Thoracic aorta (tissue), 2 donors: ENCODE measurements at regions not wholly inside any gene's neighbourhood (a gene's known extent, or its start where the extent isn't known, plus 50 kb on each side); places are given as distances from the start of the nearest gene placed in this dataset.

Source experiments
- ATAC-seq: fragments of 150-250 bp; one replicate; pipeline ENCODE4 v1.8.0; 2017; ENCODE audit warnings: low read depth; ENCODE audit not compliant: insufficient number of reproducible peaks, low FRiP score
- DNase-seq: peaks from one replicate; pipeline ENCODE4 v3.0.0-alpha.2; 2020; ENCODE audit warnings: low spot score
- H3K27ac ChIP-seq, 2 donors: fragments of 200-600 bp; sonication (generic); 1 replicate in 1 of 2; 2 replicates in 1 of 2; pipeline ENCODE4 v1.5.1; 2016; ENCODE audit warnings: mild to moderate bottlenecking in 2 of 2, moderate library complexity in 2 of 2
- H3K27me3 ChIP-seq: fragments of 200-600 bp; sonication (generic); replicated peaks from 2 replicates; pipeline ENCODE4 v1.6.0; 2016; ENCODE audit warnings: mild to moderate bottlenecking; ENCODE audit not compliant: insufficient read depth
- H3K36me3 ChIP-seq: fragments of 200-600 bp; sonication (generic); one replicate; pipeline ENCODE4 v1.5.1; 2016
- H3K4me1 ChIP-seq, 2 donors: fragments of 200-600 bp; sonication (generic); 1 replicate in 1 of 2; 2 replicates in 1 of 2; pipeline versions ENCODE4 v1.5.1 to v1.6.0; 2016; ENCODE audit warnings: low read depth in 2 of 2, mild to moderate bottlenecking in 1 of 2; ENCODE audit not compliant: control insufficient read depth in 1 of 2
- H3K4me3 ChIP-seq: fragments of 200-600 bp; sonication (generic); 2 replicates; pipeline ENCODE4 v1.5.1; 2016; ENCODE audit warnings: mild to moderate bottlenecking
- H3K9me3 ChIP-seq: fragments of 200-600 bp; sonication (generic); 2 replicates; pipeline ENCODE4 v1.5.1; 2016
- TF ChIP-seq, protein P1 (sequence below): fragments of 200-600 bp; sonication (generic); IDR thresholded peaks from one replicate; pipeline ENCODE4 v1.5.1; 2019; ENCODE audit warnings: antibody characterized with exemption

DNA sequence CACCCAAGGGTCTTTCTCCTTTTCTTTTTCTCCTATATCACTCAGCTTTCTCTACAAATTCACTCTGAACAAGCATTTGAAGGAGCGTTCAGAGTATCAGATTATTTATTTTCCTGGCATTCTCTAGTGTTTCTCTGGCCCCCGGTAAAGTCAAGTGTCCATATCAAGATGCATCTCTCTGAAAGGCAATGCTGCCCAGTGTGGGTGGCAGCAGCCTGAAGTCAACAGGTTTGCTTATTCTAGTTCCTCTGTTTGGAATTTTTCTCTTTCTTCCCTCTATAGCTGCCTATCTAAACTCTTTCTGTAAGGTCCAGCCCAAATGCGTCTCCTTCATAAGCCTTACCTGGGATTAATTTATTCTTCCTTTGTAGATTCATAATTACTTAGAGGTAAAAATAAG is 526.2 kb upstream of the TNP1 start:
- Histone ChIP-seq H3K36me3 (no peaks in the 10 kb centered on the region), H3K9me3 (no peaks in the 10 kb centered on the region), H3K27ac (no peak overlapping the region), H3K4me1 (peaks cover 4 to 31% of the 10 kb centered on the region in 2 donors), H3K27me3 (no peaks in the 10 kb centered on the region), H3K4me3 (no peak overlapping the region)
- DNase-seq (no peak), ATAC-seq (no peak)
- TF ChIP-seq, protein P1, sequence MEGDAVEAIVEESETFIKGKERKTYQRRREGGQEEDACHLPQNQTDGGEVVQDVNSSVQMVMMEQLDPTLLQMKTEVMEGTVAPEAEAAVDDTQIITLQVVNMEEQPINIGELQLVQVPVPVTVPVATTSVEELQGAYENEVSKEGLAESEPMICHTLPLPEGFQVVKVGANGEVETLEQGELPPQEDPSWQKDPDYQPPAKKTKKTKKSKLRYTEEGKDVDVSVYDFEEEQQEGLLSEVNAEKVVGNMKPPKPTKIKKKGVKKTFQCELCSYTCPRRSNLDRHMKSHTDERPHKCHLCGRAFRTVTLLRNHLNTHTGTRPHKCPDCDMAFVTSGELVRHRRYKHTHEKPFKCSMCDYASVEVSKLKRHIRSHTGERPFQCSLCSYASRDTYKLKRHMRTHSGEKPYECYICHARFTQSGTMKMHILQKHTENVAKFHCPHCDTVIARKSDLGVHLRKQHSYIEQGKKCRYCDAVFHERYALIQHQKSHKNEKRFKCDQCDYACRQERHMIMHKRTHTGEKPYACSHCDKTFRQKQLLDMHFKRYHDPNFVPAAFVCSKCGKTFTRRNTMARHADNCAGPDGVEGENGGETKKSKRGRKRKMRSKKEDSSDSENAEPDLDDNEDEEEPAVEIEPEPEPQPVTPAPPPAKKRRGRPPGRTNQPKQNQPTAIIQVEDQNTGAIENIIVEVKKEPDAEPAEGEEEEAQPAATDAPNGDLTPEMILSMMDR, result no peak

DNA sequence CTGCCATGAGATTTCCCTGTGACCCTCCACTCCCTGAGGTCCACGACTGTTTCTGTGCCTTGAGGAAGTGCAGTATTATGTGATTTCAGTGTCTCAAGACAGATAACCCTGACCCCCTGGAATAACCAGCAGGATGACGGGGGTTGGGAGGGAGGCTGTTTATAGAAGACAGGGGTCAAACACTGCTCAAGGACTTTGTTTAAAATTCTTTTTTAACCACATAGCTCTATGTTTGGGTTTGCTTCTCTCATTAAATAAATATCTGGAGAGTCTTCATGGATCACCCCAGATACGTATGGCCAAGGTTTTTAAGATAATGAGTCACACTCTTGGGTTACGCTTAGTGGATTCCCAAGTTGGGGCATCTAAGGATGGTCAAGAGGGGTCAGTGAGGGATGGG is 523.8 kb upstream of the TNP1 start:
- TF ChIP-seq, protein P1, result no peak
- Histone ChIP-seq H3K4me1 (peaks cover 4 to 31% of the 10 kb centered on the region in 2 donors), H3K27me3 (no peaks in the 10 kb centered on the region), H3K4me3 (no peak overlapping the region), H3K9me3 (no peaks in the 10 kb centered on the region), H3K36me3 (no peaks in the 10 kb centered on the region), H3K27ac (peak overlapping the region in 1 of 2 donors; percentile 24)
- DNase-seq (no peak), ATAC-seq (no peak)

DNA sequence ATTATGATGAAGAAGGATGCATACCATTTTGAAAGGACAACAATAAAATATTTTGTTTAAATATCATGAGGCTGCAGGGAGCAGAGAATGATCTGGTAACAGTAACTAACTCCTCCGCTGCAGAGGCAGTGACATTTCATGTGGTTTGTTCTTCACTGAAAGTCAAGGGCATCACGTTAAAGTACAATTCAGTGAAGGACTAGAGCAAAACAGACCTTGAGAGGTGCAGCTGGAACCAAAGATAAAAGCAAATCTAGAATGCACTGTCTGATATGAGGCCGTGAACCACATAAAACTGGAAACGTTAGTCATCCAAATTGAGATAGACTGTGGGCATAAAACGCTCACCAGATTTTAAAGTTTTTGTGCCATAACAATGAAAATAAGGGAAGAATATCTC is 522.9 kb upstream of the TNP1 start:
- no peak for DNase-seq
- no peak overlapping the region for H3K27ac ChIP-seq
- TF ChIP-seq, protein P1, result no peak

DNA sequence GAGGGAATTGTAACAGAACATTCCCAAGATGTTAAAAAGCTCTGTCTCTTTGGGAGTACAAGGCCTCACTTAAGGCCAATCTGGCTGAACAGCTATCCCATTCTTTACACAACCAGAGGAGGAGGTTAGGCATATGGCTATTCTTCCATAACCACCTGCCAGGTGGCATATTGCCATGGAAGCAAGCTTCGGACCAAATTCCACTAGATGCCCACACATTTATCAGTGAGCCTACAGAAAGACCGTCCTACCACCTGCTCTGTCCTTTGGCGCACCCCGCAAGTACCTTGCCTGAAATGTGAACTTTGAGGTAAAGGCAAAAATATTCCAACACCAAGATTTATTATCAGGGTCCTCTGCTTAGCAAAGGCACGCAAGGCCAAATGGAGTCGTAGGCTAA is 519.9 kb upstream of the TNP1 start:
- Histone ChIP-seq H3K4me1 (peaks cover 4 to 25% of the 10 kb centered on the region in 2 donors), H3K27me3 (no peaks in the 10 kb centered on the region), H3K9me3 (no peaks in the 10 kb centered on the region), H3K27ac (no peak overlapping the region), H3K36me3 (no peaks in the 10 kb centered on the region), H3K4me3 (no peak overlapping the region)
- TF ChIP-seq, protein P1, result no peak
- DNase-seq, result no peak
- no peak for ATAC-seq

More for the DNA sequence above, 522.9 kb upstream of the TNP1 start:
- no peak for ATAC-seq
- Histone ChIP-seq H3K9me3 (no peaks in the 10 kb centered on the region), H3K36me3 (no peaks in the 10 kb centered on the region), H3K4me3 (no peak overlapping the region), H3K27me3 (no peaks in the 10 kb centered on the region), H3K4me1 (peaks cover 4 to 31% of the 10 kb centered on the region in 2 donors)

DNA sequence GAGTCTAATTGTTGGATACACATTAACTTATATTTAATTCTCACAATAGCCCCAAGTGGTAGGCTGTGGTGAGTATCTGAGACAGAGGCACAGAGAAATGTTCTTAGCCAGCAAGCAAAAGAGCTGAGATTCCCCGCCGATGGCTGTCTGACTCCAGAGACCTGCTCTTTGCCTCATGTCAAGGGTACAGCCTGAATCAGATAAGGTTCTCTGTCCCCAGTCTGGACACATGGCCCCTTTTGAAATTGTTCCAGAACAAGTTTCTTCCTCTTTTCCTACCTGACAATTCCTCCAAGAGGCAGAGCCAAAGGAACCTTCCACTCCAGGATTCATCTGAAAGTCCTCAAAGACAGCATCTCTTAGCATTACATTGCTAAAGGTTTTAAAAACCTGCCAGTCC is 512.9 kb upstream of the TNP1 start:
- TF ChIP-seq, protein P1, result no peak
- H3K36me3 ChIP-seq, result no peaks in the 10 kb centered on the region

More for the DNA sequence above, 512.9 kb upstream of the TNP1 start:
- ATAC-seq, result no peak
- Histone ChIP-seq H3K27ac (peak overlapping the region; percentile 64 to 69), H3K4me3 (no peak overlapping the region), H3K27me3 (no peaks in the 10 kb centered on the region), H3K9me3 (no peaks in the 10 kb centered on the region), H3K4me1 (peaks cover 12 to 49% of the 10 kb centered on the region in 2 donors)
- no peak for DNase-seq
